Fibroblast of lung (primary cell): ENCODE measurements at regions not wholly inside any gene's neighbourhood (a gene's known extent, or its start where the extent isn't known, plus 50 kb on each side); places are given as distances from the start of the nearest gene placed in this dataset.

Source experiments
- EZH2 ChIP-seq: IDR thresholded peaks from 2 replicates; pipeline ENCODE4 v1.5.1; 2012; ENCODE audit warnings: low read length, control low read depth, mild to moderate bottlenecking; ENCODE audit errors: missing control alignments
- TF ChIP-seq, protein P1 (sequence below), 2 donors: IDR thresholded peaks in 1 of 2; conservative IDR thresholded peaks in 1 of 2; 1 replicate in 1 of 2; 2 replicates in 1 of 2; pipeline ENCODE4 v1.5.1; 2011 to 2012; ENCODE audit warnings: low read length in 2 of 2, control low read depth in 1 of 2, inconsistent platforms in 1 of 2, low read depth in 1 of 2, mild to moderate bottlenecking in 1 of 2

DNA sequence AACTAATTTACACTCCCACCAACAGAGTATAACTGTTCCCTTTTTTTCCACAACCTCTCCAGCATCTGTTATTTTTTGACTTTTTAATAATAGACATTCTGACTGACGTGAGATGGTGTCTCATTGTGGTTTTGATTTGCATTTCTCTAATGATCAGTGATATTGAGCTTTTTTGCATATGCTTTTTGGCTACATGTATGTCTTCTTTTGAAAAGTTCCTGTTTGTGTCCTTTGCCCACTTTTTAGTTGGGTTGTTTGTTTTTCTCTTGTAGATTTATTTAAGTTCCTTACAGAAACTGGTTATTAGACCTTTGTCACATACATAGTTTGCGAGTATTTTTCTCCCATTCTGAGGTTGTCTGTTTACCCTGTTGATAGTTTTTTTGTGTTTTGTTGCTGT is 375.2 kb downstream of the MATN1 start:
- TF ChIP-seq, protein P1, sequence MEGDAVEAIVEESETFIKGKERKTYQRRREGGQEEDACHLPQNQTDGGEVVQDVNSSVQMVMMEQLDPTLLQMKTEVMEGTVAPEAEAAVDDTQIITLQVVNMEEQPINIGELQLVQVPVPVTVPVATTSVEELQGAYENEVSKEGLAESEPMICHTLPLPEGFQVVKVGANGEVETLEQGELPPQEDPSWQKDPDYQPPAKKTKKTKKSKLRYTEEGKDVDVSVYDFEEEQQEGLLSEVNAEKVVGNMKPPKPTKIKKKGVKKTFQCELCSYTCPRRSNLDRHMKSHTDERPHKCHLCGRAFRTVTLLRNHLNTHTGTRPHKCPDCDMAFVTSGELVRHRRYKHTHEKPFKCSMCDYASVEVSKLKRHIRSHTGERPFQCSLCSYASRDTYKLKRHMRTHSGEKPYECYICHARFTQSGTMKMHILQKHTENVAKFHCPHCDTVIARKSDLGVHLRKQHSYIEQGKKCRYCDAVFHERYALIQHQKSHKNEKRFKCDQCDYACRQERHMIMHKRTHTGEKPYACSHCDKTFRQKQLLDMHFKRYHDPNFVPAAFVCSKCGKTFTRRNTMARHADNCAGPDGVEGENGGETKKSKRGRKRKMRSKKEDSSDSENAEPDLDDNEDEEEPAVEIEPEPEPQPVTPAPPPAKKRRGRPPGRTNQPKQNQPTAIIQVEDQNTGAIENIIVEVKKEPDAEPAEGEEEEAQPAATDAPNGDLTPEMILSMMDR (conservative IDR thresholded peaks at IDR 0.05 in 1 of 2, IDR thresholded peaks at IDR 0.05 in 1 of 2; ENCODE audit: low read depth in 1 of 2, low read length in 2 of 2): no peak
- no peak for TF ChIP-seq EZH2
